ENCODE measurements at regions not wholly inside any gene's neighbourhood (a gene's known extent, or its start where the extent isn't known, plus 50 kb on each side); places are given as distances from the start of the nearest gene placed in this dataset.
"Not testable (repeated sequence)": the region's sequence is repeated elsewhere in the genome, so short reads cannot be mapped to it uniquely, and the experiment has no call there.

GRCh38 chr6:19538096-19538495 lies 299.1 kb upstream of the ID4 start:
- no peak for DNase-seq
- no peak for TF ChIP-seq POLR2A (IDR thresholded peaks at IDR 0.05; ENCODE audit: low read length)
- TF ChIP-seq GATA1 (IDR thresholded peaks at IDR 0.05; ENCODE audit: low read depth, low read length): no peak

- TF ChIP-seq POLR2A (IDR thresholded peaks at IDR 0.05; ENCODE audit: low read length) (no peak), GATA1 (IDR thresholded peaks at IDR 0.05; ENCODE audit: low read depth, low read length) (no peak)
- DNase-seq: no peak
Observed at GRCh38 chr6:19547507-19547906, 289.7 kb upstream of the ID4 start.

- TF ChIP-seq POLR2A (IDR thresholded peaks at IDR 0.05; ENCODE audit: low read length) (no peak), GATA1 (IDR thresholded peaks at IDR 0.05; ENCODE audit: low read depth, low read length) (no peak)
- no peak for DNase-seq
Observed at GRCh38 chr6:19549109-19549508, 288.1 kb upstream of the ID4 start.

- no peak for DNase-seq
- no peak for TF ChIP-seq POLR2A (IDR thresholded peaks at IDR 0.05; ENCODE audit: low read length)
- TF ChIP-seq GATA1 (IDR thresholded peaks at IDR 0.05; ENCODE audit: low read depth, low read length): no peak
Observed at GRCh38 chr6:19550380-19550779, 286.8 kb upstream of the ID4 start.

GRCh38 chr6:19551611-19552010 lies 285.6 kb upstream of the ID4 start:
- DNase-seq: no peak
- TF ChIP-seq GATA1 (IDR thresholded peaks at IDR 0.05; ENCODE audit: low read depth, low read length) (no peak), POLR2A (IDR thresholded peaks at IDR 0.05; ENCODE audit: low read length) (no peak)

- TF ChIP-seq POLR2A (IDR thresholded peaks at IDR 0.05; ENCODE audit: low read length) (no peak), GATA1 (IDR thresholded peaks at IDR 0.05; ENCODE audit: low read depth, low read length) (no peak)
- DNase-seq: no peak
Observed at GRCh38 chr6:19552076-19552475, 285.1 kb upstream of the ID4 start.

- TF ChIP-seq GATA1 (IDR thresholded peaks at IDR 0.05; ENCODE audit: low read depth, low read length) (no peak), POLR2A (IDR thresholded peaks at IDR 0.05; ENCODE audit: low read length) (no peak)
Observed at GRCh38 chr6:19552588-19552987, 284.6 kb upstream of the ID4 start.

GRCh38 chr6:19554356-19555225 lies 282.6 kb upstream of the ID4 start:
- no peak for TF ChIP-seq GATA1 (IDR thresholded peaks at IDR 0.05; ENCODE audit: low read depth, low read length)
- no peak for TF ChIP-seq POLR2A (IDR thresholded peaks at IDR 0.05; ENCODE audit: low read length)
- DNase-seq: no peak

More at GRCh38 chr6:19552588-19552987, 284.6 kb upstream of the ID4 start:
- no peak for DNase-seq

- no peak for TF ChIP-seq GATA1 (IDR thresholded peaks at IDR 0.05; ENCODE audit: low read depth, low read length)
- no peak for TF ChIP-seq POLR2A (IDR thresholded peaks at IDR 0.05; ENCODE audit: low read length)
- no peak for DNase-seq
Observed at GRCh38 chr6:19557191-19557590, 280.0 kb upstream of the ID4 start.

GRCh38 chr6:19558201-19558600 lies 279.0 kb upstream of the ID4 start:
- DNase-seq: no peak
- TF ChIP-seq GATA1 (IDR thresholded peaks at IDR 0.05; ENCODE audit: low read depth, low read length): no peak
- no peak for TF ChIP-seq POLR2A (IDR thresholded peaks at IDR 0.05; ENCODE audit: low read length)

GRCh38 chr6:19558934-19559333 lies 278.2 kb upstream of the ID4 start:
- TF ChIP-seq POLR2A (IDR thresholded peaks at IDR 0.05; ENCODE audit: low read length) (no peak), GATA1 (IDR thresholded peaks at IDR 0.05; ENCODE audit: low read depth, low read length) (no peak)
- no peak for DNase-seq

GRCh38 chr6:19562468-19562867 lies 274.7 kb upstream of the ID4 start:
- DNase-seq: no peak
- TF ChIP-seq POLR2A (IDR thresholded peaks at IDR 0.05; ENCODE audit: low read length) (no peak), GATA1 (IDR thresholded peaks at IDR 0.05; ENCODE audit: low read depth, low read length) (no peak)

GRCh38 chr6:19569563-19569962 lies 267.6 kb upstream of the ID4 start:
- no peak for TF ChIP-seq GATA1 (IDR thresholded peaks at IDR 0.05; ENCODE audit: low read depth, low read length)
- no peak for TF ChIP-seq POLR2A (IDR thresholded peaks at IDR 0.05; ENCODE audit: low read length)
- DNase-seq: no peak

GRCh38 chr6:19571176-19571575 lies 266.0 kb upstream of the ID4 start:
- no peak for TF ChIP-seq POLR2A (IDR thresholded peaks at IDR 0.05; ENCODE audit: low read length)
- no peak for TF ChIP-seq GATA1 (IDR thresholded peaks at IDR 0.05; ENCODE audit: low read depth, low read length)
- DNase-seq: no peak

- no peak for DNase-seq
- TF ChIP-seq POLR2A (IDR thresholded peaks at IDR 0.05; ENCODE audit: low read length): no peak
- TF ChIP-seq GATA1 (IDR thresholded peaks at IDR 0.05; ENCODE audit: low read depth, low read length): no peak
Observed at GRCh38 chr6:19578481-19578880, 258.7 kb upstream of the ID4 start.

GRCh38 chr6:19584207-19584606 lies 253.0 kb upstream of the ID4 start:
- not testable (repeated sequence) for DNase-seq
